IPS-18c (cell line): ENCODE measurements at regions not wholly inside any gene's neighbourhood (a gene's known extent, or its start where the extent isn't known, plus 50 kb on each side); places are given as distances from the start of the nearest gene placed in this dataset.

ENCODE experiments used
- H3K4me3 ChIP-seq: 2 replicates; pipeline ENCODE4 v1.7.0; 2013; ENCODE audit warnings: low read depth, mild to moderate bottlenecking, low read length, moderate library complexity; ENCODE audit not compliant: insufficient read depth
- H3K9me3 ChIP-seq: one replicate; pipeline ENCODE4 v1.6.1; 2013; ENCODE audit warnings: mild to moderate bottlenecking, low read length, moderate library complexity; ENCODE audit not compliant: control insufficient read depth, insufficient read depth

GRCh38 chr9:105073147-105073546, 145.2 kb upstream of the ABCA1 start:
- Histone ChIP-seq H3K9me3 (peaks cover 2% of the 10 kb centered on the region), H3K4me3 (no peak overlapping the region)

- Histone ChIP-seq H3K4me3 (no peak overlapping the region), H3K9me3 (no peaks in the 10 kb centered on the region)
Measured at GRCh38 chr9:105074491-105074890, 146.5 kb upstream of the ABCA1 start.

- no peak overlapping the region for H3K4me3 ChIP-seq
- no peaks in the 10 kb centered on the region for H3K9me3 ChIP-seq
Measured at GRCh38 chr9:105076729-105077128, 148.8 kb upstream of the ABCA1 start.

GRCh38 chr9:105079457-105079856, 151.5 kb upstream of the ABCA1 start:
- no peaks in the 10 kb centered on the region for H3K9me3 ChIP-seq
- no peak overlapping the region for H3K4me3 ChIP-seq

GRCh38 chr9:105082843-105083242, 154.9 kb upstream of the ABCA1 start:
- no peak overlapping the region for H3K4me3 ChIP-seq
- H3K9me3 ChIP-seq: no peaks in the 10 kb centered on the region

- H3K9me3 ChIP-seq: no peaks in the 10 kb centered on the region
Measured at GRCh38 chr9:105083256-105083655, 155.3 kb upstream of the ABCA1 start.

GRCh38 chr9:105087910-105088898, 156.2 kb upstream of the SLC44A1 start:
- Histone ChIP-seq H3K9me3 (no peaks in the 10 kb centered on the region), H3K4me3 (no peak overlapping the region)

More at GRCh38 chr9:105083256-105083655, 155.3 kb upstream of the ABCA1 start:
- no peak overlapping the region for H3K4me3 ChIP-seq

- Histone ChIP-seq H3K4me3 (no peak overlapping the region), H3K9me3 (no peaks in the 10 kb centered on the region)
Measured at GRCh38 chr9:105089874-105090273, 154.6 kb upstream of the SLC44A1 start.

- Histone ChIP-seq H3K4me3 (no peak overlapping the region), H3K9me3 (no peaks in the 10 kb centered on the region)
Measured at GRCh38 chr9:105091004-105091640, 153.3 kb upstream of the SLC44A1 start.

GRCh38 chr9:105093685-105094084, 150.8 kb upstream of the SLC44A1 start:
- Histone ChIP-seq H3K9me3 (no peaks in the 10 kb centered on the region), H3K4me3 (no peak overlapping the region)

- Histone ChIP-seq H3K4me3 (no peak overlapping the region), H3K9me3 (no peaks in the 10 kb centered on the region)
Measured at GRCh38 chr9:105098370-105098769, 146.1 kb upstream of the SLC44A1 start.

- H3K4me3 ChIP-seq: no peak overlapping the region
Measured at GRCh38 chr9:105103776-105104175, 140.7 kb upstream of the SLC44A1 start.

GRCh38 chr9:105114318-105114717, 130.1 kb upstream of the SLC44A1 start:
- H3K4me3 ChIP-seq: no peak overlapping the region

More at GRCh38 chr9:105103776-105104175, 140.7 kb upstream of the SLC44A1 start:
- H3K9me3 ChIP-seq: no peaks in the 10 kb centered on the region

GRCh38 chr9:105114964-105115728, 129.3 kb upstream of the SLC44A1 start:
- no peak overlapping the region for H3K4me3 ChIP-seq
- no peaks in the 10 kb centered on the region for H3K9me3 ChIP-seq

More at GRCh38 chr9:105114318-105114717, 130.1 kb upstream of the SLC44A1 start:
- no peaks in the 10 kb centered on the region for H3K9me3 ChIP-seq

GRCh38 chr9:105116052-105116868, 128.2 kb upstream of the SLC44A1 start:
- H3K4me3 ChIP-seq: no peak overlapping the region
- no peaks in the 10 kb centered on the region for H3K9me3 ChIP-seq

- H3K4me3 ChIP-seq: no peak overlapping the region
Measured at GRCh38 chr9:105117234-105117633, 127.2 kb upstream of the SLC44A1 start.

GRCh38 chr9:105118636-105119035, 125.8 kb upstream of the SLC44A1 start:
- no peaks in the 10 kb centered on the region for H3K9me3 ChIP-seq
- H3K4me3 ChIP-seq: no peak overlapping the region

More at GRCh38 chr9:105117234-105117633, 127.2 kb upstream of the SLC44A1 start:
- no peaks in the 10 kb centered on the region for H3K9me3 ChIP-seq
